GM12878 (cell line): ENCODE measurements at regions not wholly inside any gene's neighbourhood (a gene's known extent, or its start where the extent isn't known, plus 50 kb on each side); places are given as distances from the start of the nearest gene placed in this dataset.

Experiments used
- ATAC-seq: fragments of 200-7000 bp; cut with Tn5 transposase; 3 replicates; pipeline ENCODE4 v1.9.1; 2020; ENCODE audit warnings: mild to moderate bottlenecking, moderate library complexity
- BruUV-seq: library from RNA; stranded (reverse); fragments of 400-500 nt; replicated peaks from 2 replicates; lab custom pipeline; 2021; lab: Mats Ljungman, UMichigan
- CTCF ChIA-PET: fragments of 300-600 bp; sonication (Branson Sonifier 250); formaldehyde crosslinking; extraction: SDS; loops from one replicate; lab custom pipeline; 2021; ENCODE audit warnings: inconsistent platforms; lab: Yijun Ruan, JAX
- POLR2A ChIA-PET: fragments of 350-600 bp; formaldehyde crosslinking; extraction: SDS; loops from one replicate; lab custom pipeline; 2021; ENCODE audit warnings: inconsistent platforms; lab: Charles Lee
- RAD21 ChIA-PET: fragments of 300-600 bp; sonication (Branson Sonifier 250); formaldehyde crosslinking; loops from one replicate; lab custom pipeline; 2023; ENCODE audit warnings: antibody characterized with exemption; ENCODE audit not compliant: unreplicated experiment; lab: Charles Lee
- SMC1A ChIA-PET: fragments of 300-600 bp; sonication (Branson Sonifier 250); formaldehyde crosslinking; loops from one replicate; lab custom pipeline; 2023; ENCODE audit not compliant: unreplicated experiment, uncharacterized antibody; lab: Charles Lee
- DNase-seq: peaks from one replicate; pipeline ENCODE4 v3.0.0-alpha.2; 2011; ENCODE audit warnings: low read depth, low spot score
- FAIRE-seq: peaks from 3 replicates; lab custom pipeline; 2011; peaks lifted over from hg19 to GRCh38; lab: Jason Lieb, UNC
- H2AFZ ChIP-seq: 2 replicates; pipeline ENCODE4 v1.6.0; 2011; ENCODE audit warnings: low read depth, low read length, control low read depth; ENCODE audit not compliant: control insufficient read depth
- H3K27ac ChIP-seq: 2 replicates; pipeline ENCODE4 v1.5.1; 2011; ENCODE audit warnings: control low read depth; ENCODE audit not compliant: control insufficient read depth, insufficient read depth
- H3K27me3 ChIP-seq, 2 experiments: replicated peaks in 1 of 2; 2 replicates each; pipeline versions ENCODE4 v1.6.0 to v1.6.1; 2011; ENCODE audit warnings: low read length in 1 of 2; ENCODE audit not compliant: control insufficient read depth in 2 of 2, insufficient read depth in 2 of 2
- H3K36me3 ChIP-seq, 2 experiments: 2 replicates each; pipeline ENCODE4 v1.5.1; 2011; ENCODE audit warnings: low read length in 1 of 2; ENCODE audit not compliant: control insufficient read depth in 2 of 2, insufficient read depth in 2 of 2
- H3K4me1 ChIP-seq: 2 replicates; pipeline ENCODE4 v1.6.1; 2011; ENCODE audit warnings: mild to moderate bottlenecking, low read length, moderate library complexity, mixed read lengths; ENCODE audit not compliant: control insufficient read depth, insufficient read depth
- H3K4me2 ChIP-seq: 2 replicates; pipeline ENCODE4 v1.6.0; 2011; ENCODE audit warnings: control low read depth; ENCODE audit not compliant: control insufficient read depth, insufficient read depth
- H3K4me3 ChIP-seq: fragments of 200-600 bp; sonication (generic); 2 replicates; pipeline ENCODE4 v1.5.1; 2016
- H3K79me2 ChIP-seq: 2 replicates; pipeline ENCODE4 v1.6.0; 2011; ENCODE audit warnings: low read length; ENCODE audit not compliant: control insufficient read depth, insufficient read depth
- H3K9ac ChIP-seq: 2 replicates; pipeline ENCODE4 v1.8.0; 2011; ENCODE audit warnings: low read length, control low read depth, mixed read lengths; ENCODE audit not compliant: control insufficient read depth, insufficient read depth
- H3K9me3 ChIP-seq: replicated peaks from 3 replicates; pipeline ENCODE4 v1.5.1; 2011; ENCODE audit warnings: mild to moderate bottlenecking, low read length; ENCODE audit not compliant: control insufficient read depth, insufficient read depth
- H4K20me1 ChIP-seq: 2 replicates; pipeline ENCODE4 v1.6.0; 2011; ENCODE audit not compliant: control insufficient read depth, insufficient read depth
- ATF2 ChIP-seq: IDR thresholded peaks from 2 replicates; pipeline ENCODE4 v1.6.1; 2012; ENCODE audit warnings: low read length, inconsistent platforms
- BCL11A ChIP-seq: IDR thresholded peaks from 2 replicates; pipeline ENCODE4 v1.6.1; 2011; ENCODE audit warnings: low read depth, low read length
- BHLHE40 ChIP-seq, 2 experiments: fragments of 450-650 bp in 1 of 2; IDR thresholded peaks; 2 replicates each; pipeline ENCODE4 v1.6.1; 2011 to 2017; ENCODE audit warnings: low read depth in 2 of 2, borderline replicate concordance in 1 of 2, improper control_type of control experiment in 1 of 2, low read length in 1 of 2, mild to moderate bottlenecking in 1 of 2
- CEBPB ChIP-seq, 2 experiments: fragments of 150-350 bp in 1 of 2; IDR thresholded peaks; 2 replicates each; pipeline ENCODE4 v1.6.1; 2012 to 2014; ENCODE audit warnings: low read depth in 2 of 2, low read length in 2 of 2, borderline replicate concordance in 1 of 2, inconsistent platforms in 1 of 2
- GABPA ChIP-seq: IDR thresholded peaks from 2 replicates; pipeline ENCODE4 v1.6.1; 2014; ENCODE audit warnings: antibody characterized with exemption, low read depth, mild to moderate bottlenecking, inconsistent platforms
- IKZF1 ChIP-seq: fragments of 450-650 bp; conservative IDR thresholded peaks from 2 replicates; pipeline ENCODE4 v1.6.1; 2017; ENCODE audit warnings: antibody characterized with exemption, mild to moderate bottlenecking
- MTA2 ChIP-seq: fragments of 450-650 bp; IDR thresholded peaks from 2 replicates; pipeline ENCODE4 v1.6.1; 2016; ENCODE audit warnings: low read depth, mild to moderate bottlenecking, moderate library complexity
- POLR2AphosphoS5 ChIP-seq: IDR thresholded peaks from 2 replicates; pipeline ENCODE4 v1.6.1; 2011; ENCODE audit warnings: mild to moderate bottlenecking, low read length, inconsistent platforms
- USF1 ChIP-seq: IDR thresholded peaks from 2 replicates; pipeline ENCODE4 v1.6.1; 2011; ENCODE audit warnings: borderline replicate concordance, low read depth, mild to moderate bottlenecking, moderate library complexity, mixed read lengths, low read length; ENCODE audit not compliant: insufficient read depth; ENCODE audit errors: extremely low read length
- YBX1 ChIP-seq: fragments of 450-650 bp; IDR thresholded peaks from 2 replicates; pipeline ENCODE4 v1.6.1; 2016; ENCODE audit warnings: antibody characterized with exemption
- ZBED1 ChIP-seq: IDR thresholded peaks from 2 replicates; pipeline ENCODE4 v1.6.1; 2016; ENCODE audit warnings: borderline replicate concordance
- ZNF24 ChIP-seq: fragments of 450-650 bp; IDR thresholded peaks from 2 replicates; pipeline ENCODE4 v1.6.1; 2017; ENCODE audit warnings: antibody characterized with exemption, mild to moderate bottlenecking
- ZNF687 ChIP-seq: fragments of 450-650 bp; IDR thresholded peaks from 2 replicates; pipeline ENCODE4 v1.6.1; 2017; ENCODE audit warnings: mild to moderate bottlenecking, moderate library complexity
- WGBS: methylation state at CpG from one replicate; pipeline ENCODE4 v1.1.6; 2016; ENCODE audit warnings: low lambda C conversion rate; ENCODE audit not compliant: insufficient replicate concordance, insufficient coverage; ENCODE audit errors: missing lambda C conversion rate; 5-methylcytosine and 5-hydroxymethylcytosine counted together
- in situ Hi-C: fragments of 300-500 bp; cut with MboI; formaldehyde crosslinking; loops from 9 replicates; pipeline ENCODE4 v1.14.3; 2018; ENCODE audit warnings: mixed read lengths
- intact Hi-C: fragments of 100-400 bp; cut with micrococcal nuclease; formaldehyde crosslinking; loops from one replicate; pipeline ENCODE4 v1.14.2; 2022; ENCODE audit not compliant: unreplicated experiment
- TF ChIP-seq, protein P1 (sequence below): IDR thresholded peaks from 2 replicates; pipeline ENCODE4 v1.6.1; 2011; ENCODE audit warnings: mild to moderate bottlenecking, low read depth, low read length, moderate library complexity; ENCODE audit not compliant: insufficient replicate concordance

- no peak for TF ChIP-seq POLR2AphosphoS5
- TF ChIP-seq ZNF687 = no peak
- TF ChIP-seq CEBPB (IDR thresholded peaks at IDR 0.05; ENCODE audit: borderline replicate concordance in 1 of 2, low read depth in 2 of 2, low read length in 2 of 2) = no peak
These were observed 448.4 kb upstream of the SLC10A2 start (continued) for GRCh38 chr13:103514619-103515018.

DNA sequence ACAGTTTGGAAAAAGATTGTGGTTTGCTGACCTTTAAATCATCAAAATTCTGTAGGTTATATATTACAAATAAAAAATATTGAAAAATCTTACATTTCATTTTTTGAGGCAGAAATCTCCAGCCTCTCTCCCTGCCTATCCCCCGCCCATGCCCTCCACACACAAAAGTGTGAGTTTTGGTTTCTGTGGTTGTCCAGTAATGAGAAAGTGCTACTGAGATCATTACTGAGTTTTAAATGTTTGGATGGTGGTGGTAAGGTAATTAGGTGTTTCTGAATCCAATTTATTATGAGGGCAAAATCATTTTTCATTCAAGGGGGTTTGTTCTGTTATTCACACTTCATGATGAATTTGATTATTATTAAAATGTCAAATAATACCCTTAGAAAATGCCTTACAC, 448.0 kb upstream of the SLC10A2 start:
- Histone ChIP-seq H3K27ac (no peak overlapping the region), H3K4me2 (no peak overlapping the region), H3K27me3 (no peaks in the 10 kb centered on the region), H3K4me3 (no peak overlapping the region), H3K9me3 (no peaks in the 10 kb centered on the region), H3K4me1 (no peaks in the 10 kb centered on the region), H3K79me2 (no peaks in the 10 kb centered on the region), H4K20me1 (no peaks in the 10 kb centered on the region), H3K36me3 (no peaks in the 10 kb centered on the region), H2AFZ (no peak overlapping the region), H3K9ac (no peak overlapping the region)
- ATAC-seq (peak; percentile 52), DNase-seq (no peak), FAIRE-seq (no peak)
- ChIA-PET RAD21 (no interaction called here), POLR2A (no interaction called here), CTCF (no interaction called here), SMC1A (interaction anchor here (0.9 to 2.0 kb wide), 4 partner anchors 11 to 25 kb away, joined by 3 to 7 read pairs (median 4); no protein-coding TSS in a partner anchor)
- TF ChIP-seq GABPA = no peak
- no peak for TF ChIP-seq IKZF1
- TF ChIP-seq BCL11A = peak; percentile 52; the same call in 1 of the 2 replicates
- no peak for TF ChIP-seq USF1
- TF ChIP-seq ATF2 = no peak
- TF ChIP-seq YBX1 = no peak
- TF ChIP-seq MTA2 = peak; percentile 97
- TF ChIP-seq BHLHE40 (IDR thresholded peaks at IDR 0.05; ENCODE audit: borderline replicate concordance in 1 of 2, low read depth in 2 of 2, low read length in 1 of 2) = peak; percentile 25 to 67; a peak in 2 of 4 replicates
- no peak for TF ChIP-seq ZBED1
- TF ChIP-seq, protein P1, sequence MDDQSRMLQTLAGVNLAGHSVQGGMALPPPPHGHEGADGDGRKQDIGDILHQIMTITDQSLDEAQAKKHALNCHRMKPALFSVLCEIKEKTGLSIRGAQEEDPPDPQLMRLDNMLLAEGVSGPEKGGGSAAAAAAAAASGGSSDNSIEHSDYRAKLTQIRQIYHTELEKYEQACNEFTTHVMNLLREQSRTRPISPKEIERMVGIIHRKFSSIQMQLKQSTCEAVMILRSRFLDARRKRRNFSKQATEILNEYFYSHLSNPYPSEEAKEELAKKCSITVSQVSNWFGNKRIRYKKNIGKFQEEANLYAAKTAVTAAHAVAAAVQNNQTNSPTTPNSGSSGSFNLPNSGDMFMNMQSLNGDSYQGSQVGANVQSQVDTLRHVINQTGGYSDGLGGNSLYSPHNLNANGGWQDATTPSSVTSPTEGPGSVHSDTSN = no peak
- no peak for TF ChIP-seq ZNF24
- intact Hi-C loops (loop anchor here (10.0 kb wide), 1 partner anchor 599 kb away; no protein-coding TSS in a partner anchor), in situ Hi-C loops (no loop called here)
- WGBS = 0% methylated on average over 1 of the region's 1 CpG
- no TSS peak for BruUV-seq
